Astrocyte of the cerebellum (primary cell): ENCODE measurements at regions not wholly inside any gene's neighbourhood (a gene's known extent, or its start where the extent isn't known, plus 50 kb on each side); places are given as distances from the start of the nearest gene placed in this dataset.

Experiments
- DNase-seq: peaks from one replicate; pipeline ENCODE4 v3.0.0-alpha.2; 2011; ENCODE audit warnings: low read depth
- H3K4me3 ChIP-seq: 2 replicates; pipeline ENCODE4 v1.5.1; 2011; ENCODE audit warnings: mild to moderate bottlenecking, low read depth, low read length, moderate library complexity
- CTCF ChIP-seq: IDR thresholded peaks from 2 replicates; pipeline ENCODE4 v1.5.1; 2012; ENCODE audit warnings: low read length, low read depth, moderate library complexity, mild to moderate bottlenecking; ENCODE audit errors: missing control alignments
- in situ Hi-C: cut with HindIII; loops from 2 replicates; pipeline ENCODE4 v1.10.0; 2017; ENCODE audit warnings: low sequenced_read_pairs

- no peak overlapping the region for H3K4me3 ChIP-seq
- no peak for DNase-seq
- in situ Hi-C loops = no loop called here
- TF ChIP-seq CTCF = no peak
Measured at GRCh38 chr1:219784660-219785381, 143.5 kb downstream of the SLC30A10 start.

GRCh38 chr1:219783605-219784235 lies 144.6 kb downstream of the SLC30A10 start:
- in situ Hi-C loops = no loop called here
- TF ChIP-seq CTCF = no peak
- no peak overlapping the region for H3K4me3 ChIP-seq
- DNase-seq = no peak

- no peak for DNase-seq
- in situ Hi-C loops = no loop called here
- TF ChIP-seq CTCF = no peak
- H3K4me3 ChIP-seq = no peak overlapping the region
Measured at GRCh38 chr1:219782929-219783328, 145.4 kb downstream of the SLC30A10 start.

- no peak for DNase-seq
- in situ Hi-C loops = no loop called here
- TF ChIP-seq CTCF = no peak
- no peak overlapping the region for H3K4me3 ChIP-seq
Measured at GRCh38 chr1:219782311-219782710, 146.0 kb downstream of the SLC30A10 start.

GRCh38 chr1:219781491-219781890 lies 146.9 kb downstream of the SLC30A10 start:
- H3K4me3 ChIP-seq = no peak overlapping the region
- TF ChIP-seq CTCF = no peak
- DNase-seq = no peak
- in situ Hi-C loops = no loop called here

GRCh38 chr1:219778793-219779369 lies 149.5 kb downstream of the SLC30A10 start:
- in situ Hi-C loops = no loop called here
- no peak overlapping the region for H3K4me3 ChIP-seq
- TF ChIP-seq CTCF = no peak
- no peak for DNase-seq
